DND-41 (cell line): ENCODE measurements at regions not wholly inside any gene's neighbourhood (a gene's known extent, or its start where the extent isn't known, plus 50 kb on each side); places are given as distances from the start of the nearest gene placed in this dataset.

Experiments
- ATAC-seq: fragments of 200-7000 bp; cut with Tn5 transposase; 3 replicates; pipeline ENCODE4 v1.9.1; 2021; ENCODE audit warnings: low read depth; ENCODE audit not compliant: insufficient read depth
- DNase-seq: peaks from one replicate; pipeline ENCODE4 v3.0.0-alpha.2; 2020
- H2AFZ ChIP-seq: 2 replicates; pipeline ENCODE4 v1.6.0; 2012; ENCODE audit warnings: low read depth, low read length
- H3K27ac ChIP-seq: 2 replicates; pipeline ENCODE4 v1.5.1; 2012; ENCODE audit warnings: low read length, inconsistent platforms
- H3K27me3 ChIP-seq: fragments of 200-600 bp; sonication (generic); 2 replicates; pipeline ENCODE4 v1.6.0; 2012; ENCODE audit warnings: low read length, mild to moderate bottlenecking, inconsistent platforms; ENCODE audit not compliant: insufficient read depth, poor library complexity
- H3K36me3 ChIP-seq: 2 replicates; pipeline ENCODE4 v1.5.1; 2012; ENCODE audit warnings: low read length, inconsistent platforms; ENCODE audit not compliant: insufficient read depth
- H3K4me1 ChIP-seq: 2 replicates; pipeline ENCODE4 v1.5.1; 2012; ENCODE audit warnings: mild to moderate bottlenecking, low read length; ENCODE audit not compliant: insufficient read depth
- H3K4me2 ChIP-seq: 2 replicates; pipeline ENCODE4 v1.6.0; 2012; ENCODE audit warnings: mild to moderate bottlenecking, moderate library complexity, low read length, inconsistent platforms; ENCODE audit not compliant: insufficient read depth
- H3K4me3 ChIP-seq, 2 experiments: fragments of 200-600 bp in 1 of 2; shearing (Covaris generic) in 1 of 2; 2 replicates each; pipeline ENCODE4 v1.5.1; 2012 to 2016; ENCODE audit warnings: inconsistent platforms in 2 of 2, low read length in 2 of 2, mild to moderate bottlenecking in 2 of 2, low read depth in 1 of 2, moderate library complexity in 1 of 2
- H3K79me2 ChIP-seq: 2 replicates; pipeline ENCODE4 v1.6.0; 2012; ENCODE audit warnings: low read length, inconsistent platforms; ENCODE audit not compliant: insufficient read depth
- H3K9ac ChIP-seq: 2 replicates; pipeline ENCODE4 v1.6.0; 2012; ENCODE audit warnings: low read depth, mild to moderate bottlenecking, inconsistent platforms, low read length, moderate library complexity
- H3K9me3 ChIP-seq: 2 replicates; pipeline ENCODE4 v1.5.1; 2012; ENCODE audit warnings: low read length, moderate library complexity, mild to moderate bottlenecking, inconsistent platforms; ENCODE audit not compliant: insufficient read depth, severe bottlenecking
- H4K20me1 ChIP-seq: 2 replicates; pipeline ENCODE4 v1.6.0; 2012; ENCODE audit warnings: low read length; ENCODE audit not compliant: insufficient read depth
- CTCF ChIP-seq: IDR thresholded peaks from 2 replicates; pipeline ENCODE4 v1.5.1; 2012; ENCODE audit warnings: borderline replicate concordance, low read length, moderate library complexity, mild to moderate bottlenecking; ENCODE audit not compliant: poor library complexity, severe bottlenecking; ENCODE audit errors: extremely low read depth
- EZH2 ChIP-seq: IDR thresholded peaks from 3 replicates; pipeline ENCODE4 v1.6.1; 2012; ENCODE audit warnings: borderline replicate concordance, low read depth, mild to moderate bottlenecking, moderate library complexity, low read length, inconsistent platforms; ENCODE audit not compliant: severe bottlenecking

DNA sequence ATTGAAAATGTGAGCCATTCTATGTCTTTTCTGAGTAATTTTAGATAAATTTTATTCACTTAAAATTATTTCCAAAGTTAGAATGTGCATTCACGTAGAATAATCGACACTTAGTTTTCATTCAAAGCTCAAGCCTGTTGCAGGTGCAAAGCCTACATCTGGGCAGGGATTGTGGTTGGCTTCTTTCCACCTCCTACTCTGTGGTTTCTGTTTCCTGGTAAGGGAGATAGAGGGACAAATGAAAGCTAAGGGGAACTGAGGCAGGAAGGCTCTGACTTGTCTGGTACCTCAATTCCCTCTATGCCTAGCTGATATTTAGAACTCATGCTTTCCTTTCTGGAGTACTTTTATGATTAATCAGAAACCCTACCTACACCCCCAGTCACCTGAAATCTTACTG lies 251.2 kb upstream of the DPYD start:
- H3K9ac ChIP-seq: peak overlapping the region; percentile 45
- H3K4me1 ChIP-seq: peaks cover 55% of the 10 kb centered on the region
- TF ChIP-seq EZH2 (no peak), CTCF (no peak)
- H3K36me3 ChIP-seq: no peaks in the 10 kb centered on the region
- H3K27me3 ChIP-seq: no peaks in the 10 kb centered on the region
- H2AFZ ChIP-seq: peak overlapping the region; percentile 41; the same call in 1 of the 2 replicates
- H3K79me2 ChIP-seq: no peaks in the 10 kb centered on the region
- H3K4me3 ChIP-seq: peak overlapping the region in 1 of 2 experiments; percentile 46; a peak in 2 of 4 replicates
- H4K20me1 ChIP-seq: no peaks in the 10 kb centered on the region
- DNase-seq (peak; percentile 86), ATAC-seq (peak; percentile 95)
- peak overlapping the region; percentile 88 for H3K27ac ChIP-seq
- H3K9me3 ChIP-seq: no peaks in the 10 kb centered on the region
- H3K4me2 ChIP-seq: peak overlapping the region; percentile 70

DNA sequence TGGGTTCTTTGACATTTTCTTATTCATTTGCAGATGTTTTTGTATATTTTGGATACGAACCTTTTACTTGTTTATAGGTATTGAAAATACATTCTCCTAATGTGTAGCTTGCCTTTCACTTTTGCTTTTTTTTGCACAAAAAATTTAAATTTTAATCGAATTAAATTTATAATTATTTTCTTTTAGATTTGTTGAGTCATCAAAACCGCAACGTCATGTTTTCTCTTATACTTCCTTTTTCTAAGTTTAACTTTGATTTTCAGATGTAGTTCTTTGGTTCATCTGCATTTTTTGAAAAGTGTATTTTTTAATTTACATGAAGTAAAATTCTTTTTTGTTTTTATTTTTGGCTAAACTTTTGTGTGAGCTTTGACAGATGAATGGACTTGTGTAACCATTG lies 243.7 kb upstream of the DPYD start:
- no peak for DNase-seq
- Histone ChIP-seq H3K27me3 (no peaks in the 10 kb centered on the region), H4K20me1 (no peaks in the 10 kb centered on the region), H3K36me3 (no peaks in the 10 kb centered on the region), H3K4me1 (peaks cover 4% of the 10 kb centered on the region), H3K4me3 (no peak overlapping the region), H3K27ac (no peak overlapping the region), H3K9me3 (no peaks in the 10 kb centered on the region), H3K79me2 (no peaks in the 10 kb centered on the region), H3K9ac (no peak overlapping the region), H3K4me2 (no peak overlapping the region), H2AFZ (no peak overlapping the region)
- no peak for ATAC-seq
- TF ChIP-seq CTCF: no peak
- TF ChIP-seq EZH2: no peak

DNA sequence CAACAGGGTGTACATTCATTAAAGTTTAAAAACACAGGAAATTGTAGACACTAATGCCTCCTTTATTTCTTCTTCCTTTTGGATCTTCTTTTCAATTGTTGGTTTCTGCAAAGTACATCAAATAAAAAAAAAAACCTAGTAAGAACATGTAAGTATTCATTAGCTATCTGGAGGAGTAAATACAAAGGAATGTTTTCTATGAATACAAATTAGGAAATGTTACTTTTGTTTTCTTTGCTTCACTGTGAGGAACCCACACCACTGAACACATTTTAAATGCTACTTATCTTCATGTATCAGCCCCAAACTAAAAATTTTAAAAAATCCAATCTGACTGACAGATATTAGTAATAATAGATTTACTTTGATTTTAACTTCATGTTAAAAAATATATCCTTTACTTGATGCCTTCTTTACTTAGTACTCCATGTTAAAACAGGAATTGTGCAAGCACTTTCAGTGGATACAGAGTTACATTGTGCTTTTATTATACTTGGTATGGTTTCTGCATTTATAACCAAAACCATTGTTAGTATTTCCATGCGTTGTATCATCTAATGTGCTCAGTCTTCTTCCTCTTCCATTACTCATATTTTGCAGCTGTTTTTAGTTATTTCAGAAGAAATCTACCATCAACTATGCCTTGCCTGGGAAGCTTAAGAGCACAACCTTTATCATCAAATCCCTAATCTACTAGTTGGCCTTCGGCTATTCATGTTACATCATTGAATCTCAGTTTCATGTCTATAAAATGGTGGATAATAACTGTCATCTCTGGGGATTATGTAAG lies 236.9 kb upstream of the DPYD start:
- H3K4me2 ChIP-seq: no peak overlapping the region
- no peak overlapping the region for H3K4me3 ChIP-seq
- no peak overlapping the region for H3K27ac ChIP-seq
- no peaks in the 10 kb centered on the region for H3K79me2 ChIP-seq
- DNase-seq: no peak
- H4K20me1 ChIP-seq: no peaks in the 10 kb centered on the region
- no peaks in the 10 kb centered on the region for H3K27me3 ChIP-seq
- no peaks in the 10 kb centered on the region; the same call in 1 of the 2 replicates for H3K4me1 ChIP-seq
- H3K9ac ChIP-seq: no peak overlapping the region
- H3K36me3 ChIP-seq: no peaks in the 10 kb centered on the region
- H3K9me3 ChIP-seq: no peaks in the 10 kb centered on the region
- no peak for ATAC-seq
- no peak overlapping the region for H2AFZ ChIP-seq
- TF ChIP-seq CTCF (no peak), EZH2 (no peak)
